ENCODE measurements at regions not wholly inside any gene's neighbourhood (a gene's known extent, or its start where the extent isn't known, plus 50 kb on each side); places are given as distances from the start of the nearest gene placed in this dataset.

- intact Hi-C loops (cut with DNase I; ENCODE audit: low total_unique reads): loop anchor here (10.0 kb wide), 1 partner anchor 128 kb away; no protein-coding TSS in a partner anchor
- Histone ChIP-seq H3K4me1 (peaks cover 0 to 16% (median 3%) of the 10 kb centered on the region in 4 donors), H3K4me3 (no peak overlapping the region), H3K27ac (peak overlapping the region in 1 of 4 donors; percentile 13), H3K9me3 (no peaks in the 10 kb centered on the region), H3K36me3 (no peaks in the 10 kb centered on the region), H3K27me3 (no peaks in the 10 kb centered on the region)
- in situ Hi-C loops (cut with MboI; ENCODE audit: low pct_ligation_motif_present in 1 of 4, low pct_unique_long_range_greater_than_20kb in 1 of 4, low sequenced_read_pairs in 3 of 4): loop anchor here (10.0 to 25.0 kb wide), 4 partner anchors 128 to 1098 kb away; no protein-coding TSS in a partner anchor
- WGBS, 2 donors (ENCODE audit: low coverage in 1 of 2): 45 to 51% methylated on average over 4 of the region's 4 CpGs
- no peak for DNase-seq
- TF ChIP-seq EP300 (IDR thresholded peaks at IDR 0.05; ENCODE audit: low read depth) (no peak), POLR2A (IDR thresholded peaks at IDR 0.05) (no peak), CTCF (IDR thresholded peaks at IDR 0.05) (no peak), POLR2AphosphoS5 (IDR thresholded peaks at IDR 0.05) (no peak)
Observed at GRCh38 chr15:94122516-94122915, 108.8 kb upstream of the MCTP2 start.

DNA sequence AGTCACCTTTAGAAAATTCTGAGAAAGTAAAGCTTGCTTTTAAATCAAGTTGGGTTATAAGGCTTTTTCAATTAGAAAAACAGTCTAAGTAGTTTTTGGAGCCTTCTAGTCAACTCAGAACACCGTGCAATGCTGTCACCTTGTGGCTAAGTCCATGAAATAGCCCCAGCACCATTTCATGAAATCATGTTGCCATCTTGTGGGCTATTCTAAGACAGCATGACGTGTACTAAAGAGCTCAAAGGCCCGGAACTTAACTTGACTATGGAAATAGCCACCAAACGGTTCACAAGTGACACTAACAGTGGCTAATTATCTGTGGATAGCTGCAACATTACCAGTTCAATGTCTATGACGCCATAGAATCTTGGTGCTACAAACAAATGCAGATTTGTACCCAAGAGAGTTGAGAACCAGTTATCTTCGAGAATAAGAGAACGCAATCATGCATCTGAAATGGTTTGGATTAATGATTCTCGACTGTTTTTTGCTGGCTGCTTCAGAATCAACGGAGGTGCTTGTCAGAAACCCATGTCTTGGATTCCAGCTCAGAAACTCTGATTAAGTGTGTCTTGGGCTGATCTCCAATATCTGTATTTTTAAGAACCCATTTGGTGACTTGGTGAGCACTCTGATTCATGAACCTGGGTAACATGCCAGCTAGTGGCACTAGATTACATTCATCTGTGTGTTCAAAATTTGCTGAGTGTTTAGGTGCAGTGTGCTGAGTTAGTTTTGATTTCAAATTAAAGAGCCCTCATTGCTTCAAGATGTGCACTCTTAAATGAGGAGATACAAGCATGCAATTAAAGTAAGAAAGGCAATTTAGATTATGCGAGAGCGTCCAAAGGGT is 111.2 kb upstream of the MCTP2 start:
- H3K4me3 ChIP-seq: no peak overlapping the region
- TF ChIP-seq POLR2AphosphoS5 (IDR thresholded peaks at IDR 0.05): peak in 1 of 3 donors; percentile 19
- no peak for TF ChIP-seq EP300 (IDR thresholded peaks at IDR 0.05; ENCODE audit: low read depth)
- peak; percentile 83 to 97 (median 90) for TF ChIP-seq CTCF (IDR thresholded peaks at IDR 0.05)
- TF ChIP-seq POLR2A (IDR thresholded peaks at IDR 0.05): no peak
- peak; percentile 56 for DNase-seq
- 37 to 41% methylated on average over 8 to 11 of the region's 11 CpGs for WGBS, 2 donors (ENCODE audit: low coverage in 1 of 2)
- intact Hi-C loops (cut with DNase I; ENCODE audit: low total_unique reads) (loop anchor here (2.0 to 10.0 kb wide), 3 partner anchors 125 to 1089 kb away; partner anchors contain the start of gene RGMA), in situ Hi-C loops (cut with MboI; ENCODE audit: low pct_ligation_motif_present in 1 of 4, low pct_unique_long_range_greater_than_20kb in 1 of 4, low sequenced_read_pairs in 3 of 4) (loop anchor here (10.0 to 25.0 kb wide), 5 partner anchors 125 to 1095 kb away; no protein-coding TSS in a partner anchor)
- no peaks in the 10 kb centered on the region for H3K27me3 ChIP-seq
- no peaks in the 10 kb centered on the region for H3K36me3 ChIP-seq
- H3K9me3 ChIP-seq: no peaks in the 10 kb centered on the region
- peaks cover 0 to 16% (median 3%) of the 10 kb centered on the region in 4 donors for H3K4me1 ChIP-seq
- peak overlapping the region; percentile 51 to 81 (median 61) for H3K27ac ChIP-seq

DNA sequence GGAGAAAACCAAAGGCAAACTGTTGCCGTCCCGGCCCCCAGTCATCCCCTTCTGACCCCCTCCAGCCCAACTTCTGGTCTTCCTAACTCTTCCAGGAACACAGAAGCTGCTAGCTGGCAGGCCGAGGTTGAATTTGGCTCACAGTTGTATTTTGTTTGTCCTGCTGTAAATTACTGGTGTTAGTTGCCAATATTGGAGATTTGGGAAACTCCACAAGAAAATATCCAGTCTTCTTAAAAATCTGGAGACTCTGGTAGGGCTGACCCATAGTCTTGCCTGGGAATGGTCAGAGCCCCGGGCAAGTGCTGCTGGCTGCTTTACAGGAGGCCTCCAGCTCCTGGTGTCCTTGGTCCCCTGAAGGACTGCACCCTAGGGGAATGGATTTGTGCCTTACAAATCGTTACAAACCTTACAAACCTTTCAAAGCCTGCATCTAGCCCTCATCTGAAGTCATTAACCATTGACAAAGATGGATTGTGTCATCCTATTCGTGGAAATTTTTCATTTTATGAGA is 112.0 kb upstream of the MCTP2 start:
- in situ Hi-C loops (cut with MboI; ENCODE audit: low pct_ligation_motif_present in 1 of 4, low pct_unique_long_range_greater_than_20kb in 1 of 4, low sequenced_read_pairs in 3 of 4) (loop anchor here in 3 of 4 donors (10.0 to 25.0 kb wide), 3 partner anchors 782 to 1085 kb away; no protein-coding TSS in a partner anchor), intact Hi-C loops (cut with DNase I; ENCODE audit: low total_unique reads) (loop anchor here (2.0 kb wide), 2 partner anchors 1031 to 1089 kb away; partner anchors contain the start of gene RGMA)
- Histone ChIP-seq H3K4me1 (peaks cover 0 to 16% (median 3%) of the 10 kb centered on the region in 4 donors), H3K4me3 (no peak overlapping the region), H3K27ac (peak overlapping the region; percentile 51 to 81 (median 61)), H3K9me3 (no peaks in the 10 kb centered on the region), H3K27me3 (no peaks in the 10 kb centered on the region), H3K36me3 (no peaks in the 10 kb centered on the region)
- TF ChIP-seq EP300 (IDR thresholded peaks at IDR 0.05; ENCODE audit: low read depth) (no peak), POLR2AphosphoS5 (IDR thresholded peaks at IDR 0.05) (no peak), POLR2A (IDR thresholded peaks at IDR 0.05) (no peak), CTCF (IDR thresholded peaks at IDR 0.05) (no peak)
- no peak for DNase-seq
- WGBS, 2 donors (ENCODE audit: low coverage in 1 of 2): 29 to 34% methylated on average over 5 to 6 of the region's 6 CpGs
